Keratinocyte (primary cell): ENCODE measurements at regions not wholly inside any gene's neighbourhood (a gene's known extent, or its start where the extent isn't known, plus 50 kb on each side); places are given as distances from the start of the nearest gene placed in this dataset.
A peak's percentile ranks its signal among the peaks of the same experiment; 100 is the strongest.
"Not testable (repeated sequence)": the region's sequence is repeated elsewhere in the genome, so short reads cannot be mapped to it uniquely, and the experiment has no call there.

Experiments used
- DNase-seq: peaks from one replicate; pipeline ENCODE4 v3.0.0-alpha.2; 2011; ENCODE audit warnings: low read depth, missing footprints, low spot score
- FAIRE-seq: peaks from 2 replicates; lab custom pipeline; 2011; peaks lifted over from hg19 to GRCh38; lab: Jason Lieb, UNC
- H2AFZ ChIP-seq: 2 replicates; pipeline ENCODE4 v1.6.0; 2012; ENCODE audit warnings: low read length, control low read depth, inconsistent platforms; ENCODE audit not compliant: control insufficient read depth
- H3K27ac ChIP-seq: 2 replicates; pipeline ENCODE4 v1.5.1; 2011; ENCODE audit warnings: low read length; ENCODE audit not compliant: control insufficient read depth, insufficient read depth
- H3K27me3 ChIP-seq: 3 replicates; pipeline ENCODE4 v1.6.0; 2011; ENCODE audit warnings: low read length; ENCODE audit not compliant: control insufficient read depth, insufficient read depth; ENCODE audit errors: extremely low read depth
- H3K36me3 ChIP-seq, 2 experiments: 2 replicates in 1 of 2; 3 replicates in 1 of 2; pipeline ENCODE4 v1.5.1; 2011; ENCODE audit warnings: low read length in 2 of 2, mild to moderate bottlenecking in 1 of 2; ENCODE audit not compliant: control insufficient read depth in 2 of 2, insufficient read depth in 2 of 2; ENCODE audit errors: extremely low read depth in 1 of 2
- H3K4me1 ChIP-seq: 3 replicates; pipeline ENCODE4 v1.5.1; 2011; ENCODE audit warnings: low read length; ENCODE audit not compliant: control insufficient read depth, insufficient read depth; ENCODE audit errors: extremely low read depth
- H3K4me2 ChIP-seq: 3 replicates; pipeline ENCODE4 v1.6.0; 2011; ENCODE audit warnings: low read depth, low read length; ENCODE audit not compliant: control insufficient read depth, insufficient read depth; ENCODE audit errors: extremely low read depth
- H3K4me3 ChIP-seq, 3 experiments: fragments of 200-600 bp in 1 of 3; sonication (generic) in 1 of 3; 2 replicates in 2 of 3; 3 replicates in 1 of 3; pipeline ENCODE4 v1.5.1; 2011 to 2016; ENCODE audit warnings: low read length in 3 of 3, mild to moderate bottlenecking in 3 of 3, control low read depth in 2 of 3, inconsistent platforms in 1 of 3, low read depth in 1 of 3, mixed read lengths in 1 of 3, mixed run types in 1 of 3, moderate library complexity in 1 of 3; ENCODE audit not compliant: control insufficient read depth in 2 of 3, insufficient read depth in 2 of 3; ENCODE audit errors: extremely low read depth in 1 of 3
- H3K79me2 ChIP-seq: 2 replicates; pipeline ENCODE4 v1.6.0; 2012; ENCODE audit warnings: low read length; ENCODE audit not compliant: control insufficient read depth, insufficient read depth
- H3K9ac ChIP-seq: 3 replicates; pipeline ENCODE4 v1.6.0; 2011; ENCODE audit warnings: low read length; ENCODE audit not compliant: control insufficient read depth, insufficient read depth; ENCODE audit errors: extremely low read depth
- H3K9me1 ChIP-seq: 3 replicates; pipeline ENCODE4 v1.6.0; 2011; ENCODE audit warnings: low read length; ENCODE audit not compliant: control insufficient read depth, insufficient read depth; ENCODE audit errors: extremely low read depth
- H3K9me3 ChIP-seq: 2 replicates; pipeline ENCODE4 v1.5.1; 2012; ENCODE audit warnings: low read depth, low read length; ENCODE audit not compliant: control insufficient read depth
- H4K20me1 ChIP-seq: 3 replicates; pipeline ENCODE4 v1.6.0; 2011; ENCODE audit warnings: low read length; ENCODE audit not compliant: control insufficient read depth, insufficient read depth; ENCODE audit errors: extremely low read depth
- CTCF ChIP-seq, 3 experiments: IDR thresholded peaks in 1 of 3; conservative IDR thresholded peaks in 1 of 3; optimal IDR thresholded peaks in 1 of 3; 2 replicates in 2 of 3; 3 replicates in 1 of 3; pipeline versions ENCODE3 to v1.5.1; 2011; ENCODE audit warnings: low read length in 3 of 3, mild to moderate bottlenecking in 3 of 3, moderate library complexity in 2 of 3, control low read depth in 1 of 3, inconsistent platforms in 1 of 3; ENCODE audit not compliant: insufficient read depth in 2 of 3; ENCODE audit errors: extremely low read depth in 1 of 3
- EZH2 ChIP-seq: IDR thresholded peaks from one replicate; pipeline ENCODE4 v1.6.1; 2012; ENCODE audit warnings: inconsistent platforms, mild to moderate bottlenecking, low read length, moderate library complexity
- dilution Hi-C: fragments of 300-500 bp; cut with MboI; formaldehyde crosslinking; loops from one replicate; pipeline ENCODE4 v1.7.0; 2020; ENCODE audit warnings: low sequenced_read_pairs; ENCODE audit not compliant: extremely low pct_ligation_motif_present

- no peak for FAIRE-seq
- dilution Hi-C loops, result no loop called here
- Histone ChIP-seq H3K79me2 (no peaks in the 10 kb centered on the region), H3K4me1 (no peaks in the 10 kb centered on the region), H3K4me2 (no peak overlapping the region), H4K20me1 (no peaks in the 10 kb centered on the region), H3K9ac (no peak overlapping the region), H2AFZ (no peak overlapping the region), H3K4me3 (no peak overlapping the region), H3K9me1 (no peaks in the 10 kb centered on the region), H3K36me3 (no peaks in the 10 kb centered on the region), H3K27ac (no peak overlapping the region), H3K9me3 (no peaks in the 10 kb centered on the region), H3K27me3 (no peaks in the 10 kb centered on the region)
- no peak for DNase-seq
- TF ChIP-seq EZH2 (no peak), CTCF (optimal IDR thresholded peaks at IDR 0.05 in 1 of 3, IDR thresholded peaks at IDR 0.05 in 1 of 3, conservative IDR thresholded peaks at IDR 0.05 in 1 of 3; ENCODE audit: extremely low read depth in 1 of 3, insufficient read depth in 2 of 3, low read length in 3 of 3) (no peak)
These were observed 442.7 kb downstream of the BTG1 start for GRCh38 chr12:91702843-91703425.

- Histone ChIP-seq H2AFZ (no peak overlapping the region), H3K4me2 (no peak overlapping the region), H3K27me3 (no peaks in the 10 kb centered on the region), H3K9me3 (no peaks in the 10 kb centered on the region), H3K9me1 (no peaks in the 10 kb centered on the region), H3K4me3 (no peak overlapping the region), H3K79me2 (no peaks in the 10 kb centered on the region), H3K27ac (no peak overlapping the region), H4K20me1 (no peaks in the 10 kb centered on the region), H3K36me3 (no peaks in the 10 kb centered on the region), H3K9ac (no peak overlapping the region), H3K4me1 (no peaks in the 10 kb centered on the region)
- TF ChIP-seq EZH2 (no peak), CTCF (optimal IDR thresholded peaks at IDR 0.05 in 1 of 3, IDR thresholded peaks at IDR 0.05 in 1 of 3, conservative IDR thresholded peaks at IDR 0.05 in 1 of 3; ENCODE audit: extremely low read depth in 1 of 3, insufficient read depth in 2 of 3, low read length in 3 of 3) (peak in 1 of 3 experiments; percentile 24)
- no peak for FAIRE-seq
- dilution Hi-C loops, result no loop called here
- DNase-seq, result no peak
These were observed 449.7 kb downstream of the BTG1 start for GRCh38 chr12:91695964-91696363.

- H3K9me3 ChIP-seq, H3K9me1 ChIP-seq, DNase-seq, dilution Hi-C loops, H3K4me1 ChIP-seq, H3K27me3 ChIP-seq, H2AFZ ChIP-seq, FAIRE-seq, H3K36me3 ChIP-seq, H4K20me1 ChIP-seq, H3K4me2 ChIP-seq, H3K79me2 ChIP-seq, H3K27ac ChIP-seq, H3K4me3 ChIP-seq, H3K9ac ChIP-seq: not testable (repeated sequence)
These were observed 450.2 kb downstream of the BTG1 start for GRCh38 chr12:91695406-91695805.
